MM.1S (cell line): ENCODE measurements at regions not wholly inside any gene's neighbourhood (a gene's known extent, or its start where the extent isn't known, plus 50 kb on each side); places are given as distances from the start of the nearest gene placed in this dataset.

Source experiments
- DNase-seq: peaks from one replicate; pipeline ENCODE4 v3.0.0-alpha.2; 2015
- H2AFZ ChIP-seq: fragments of 300-600 bp; sonication (generic); 2 replicates; pipeline ENCODE4 v1.6.0; 2016; ENCODE audit warnings: antibody characterized with exemption, low read length
- H3F3A ChIP-seq: fragments of 300-600 bp; sonication (generic); 2 replicates; pipeline ENCODE4 v1.6.1; 2016; ENCODE audit warnings: mild to moderate bottlenecking, antibody characterized with exemption, low read length, moderate library complexity, mixed read lengths; ENCODE audit not compliant: insufficient read depth
- H3K27ac ChIP-seq: fragments of 300-600 bp; sonication (generic); 2 replicates; pipeline ENCODE4 v1.5.1; 2016; ENCODE audit warnings: mild to moderate bottlenecking, low read length
- H3K27me3 ChIP-seq: fragments of 300-600 bp; sonication (generic); replicated peaks from 2 replicates; pipeline ENCODE4 v1.6.0; 2016; ENCODE audit warnings: low read length; ENCODE audit not compliant: insufficient read depth
- H3K36me3 ChIP-seq: fragments of 300-600 bp; sonication (generic); replicated peaks from 2 replicates; pipeline ENCODE4 v1.6.1; 2016; ENCODE audit warnings: mild to moderate bottlenecking, low read length, mixed read lengths; ENCODE audit not compliant: insufficient read depth
- H3K4me1 ChIP-seq: fragments of 300-600 bp; sonication (generic); 2 replicates; pipeline ENCODE4 v1.6.1; 2016; ENCODE audit warnings: low read length, mixed read lengths
- H3K4me2 ChIP-seq: fragments of 300-600 bp; sonication (generic); 2 replicates; pipeline ENCODE4 v1.6.0; 2016; ENCODE audit warnings: low read depth, low read length
- H3K4me3 ChIP-seq: fragments of 300-600 bp; sonication (generic); 2 replicates; pipeline ENCODE4 v1.5.1; 2016; ENCODE audit warnings: low read length, mixed read lengths
- H3K79me2 ChIP-seq: fragments of 300-600 bp; sonication (generic); 2 replicates; pipeline ENCODE4 v1.6.1; 2016; ENCODE audit warnings: mixed run types, low read length, mixed read lengths
- H3K9ac ChIP-seq: fragments of 300-600 bp; sonication (generic); 2 replicates; pipeline ENCODE4 v1.6.1; 2016; ENCODE audit warnings: low read length, mixed read lengths
- H3K9me2 ChIP-seq: fragments of 300-600 bp; sonication (generic); replicated peaks from 2 replicates; pipeline ENCODE4 v1.6.1; 2016; ENCODE audit warnings: mild to moderate bottlenecking, low read length, mixed read lengths; ENCODE audit not compliant: insufficient read depth
- H3K9me3 ChIP-seq: fragments of 300-600 bp; sonication (generic); replicated peaks from 2 replicates; pipeline ENCODE4 v1.6.1; 2016; ENCODE audit warnings: mild to moderate bottlenecking, low read length, mixed read lengths; ENCODE audit not compliant: insufficient read depth
- H4K20me1 ChIP-seq: fragments of 300-600 bp; sonication (generic); 2 replicates; pipeline ENCODE4 v1.6.1; 2016; ENCODE audit warnings: mild to moderate bottlenecking, low read length, moderate library complexity, mixed read lengths; ENCODE audit not compliant: insufficient read depth
- CTCF ChIP-seq: fragments of 300-600 bp; sonication (generic); IDR thresholded peaks from 2 replicates; pipeline ENCODE4 v1.5.1; 2016; ENCODE audit warnings: antibody characterized with exemption, low read length, mixed read lengths
- EZH2 ChIP-seq: fragments of 300-600 bp; sonication (generic); optimal IDR thresholded peaks from 2 replicates; pipeline ENCODE3; 2017; ENCODE audit warnings: low read depth, mild to moderate bottlenecking, antibody characterized with exemption, low read length, mixed read lengths
- EZH2phosphoT487 ChIP-seq: fragments of 300-600 bp; sonication (generic); IDR thresholded peaks from 2 replicates; pipeline ENCODE4 v1.6.1; 2018; ENCODE audit warnings: antibody characterized with exemption, low read length

- no peaks in the 10 kb centered on the region for H3K9me3 ChIP-seq
- H3F3A ChIP-seq: no peaks in the 10 kb centered on the region
- H3K4me1 ChIP-seq: no peaks in the 10 kb centered on the region
- H3K4me2 ChIP-seq: no peak overlapping the region
- H4K20me1 ChIP-seq: no peaks in the 10 kb centered on the region
- H2AFZ ChIP-seq: no peak overlapping the region
- H3K4me3 ChIP-seq: no peak overlapping the region
- TF ChIP-seq CTCF (no peak), EZH2 (no peak), EZH2phosphoT487 (no peak)
- no peak overlapping the region for H3K27ac ChIP-seq
- no peaks in the 10 kb centered on the region for H3K9me2 ChIP-seq
- no peaks in the 10 kb centered on the region for H3K36me3 ChIP-seq
- no peak overlapping the region for H3K9ac ChIP-seq
- no peaks in the 10 kb centered on the region for H3K27me3 ChIP-seq
- no peaks in the 10 kb centered on the region for H3K79me2 ChIP-seq
- no peak for DNase-seq
Measured at GRCh38 chr3:145902166-145902565, 258.8 kb downstream of the PLOD2 start.

GRCh38 chr3:145903472-145904013, 257.4 kb downstream of the PLOD2 start:
- Histone ChIP-seq H3K9me3 (no peaks in the 10 kb centered on the region), H2AFZ (no peak overlapping the region), H3K79me2 (no peaks in the 10 kb centered on the region), H4K20me1 (no peaks in the 10 kb centered on the region), H3K27me3 (no peaks in the 10 kb centered on the region), H3K4me1 (no peaks in the 10 kb centered on the region), H3K9ac (no peak overlapping the region), H3K4me3 (no peak overlapping the region), H3K4me2 (no peak overlapping the region), H3F3A (no peaks in the 10 kb centered on the region), H3K36me3 (no peaks in the 10 kb centered on the region), H3K9me2 (no peaks in the 10 kb centered on the region), H3K27ac (no peak overlapping the region)
- TF ChIP-seq EZH2phosphoT487: no peak
- no peak for TF ChIP-seq EZH2
- no peak for DNase-seq

GRCh38 chr3:145904138-145904537, 256.8 kb downstream of the PLOD2 start:
- no peaks in the 10 kb centered on the region for H3K9me2 ChIP-seq
- H3K4me2 ChIP-seq: no peak overlapping the region
- H3K79me2 ChIP-seq: no peaks in the 10 kb centered on the region
- no peaks in the 10 kb centered on the region for H3F3A ChIP-seq
- H3K4me1 ChIP-seq: no peaks in the 10 kb centered on the region
- H3K27ac ChIP-seq: no peak overlapping the region
- H4K20me1 ChIP-seq: no peaks in the 10 kb centered on the region
- no peaks in the 10 kb centered on the region for H3K36me3 ChIP-seq
- no peak for TF ChIP-seq CTCF
- TF ChIP-seq EZH2: no peak
- no peak for TF ChIP-seq EZH2phosphoT487
- H2AFZ ChIP-seq: no peak overlapping the region
- no peak for DNase-seq
- no peak overlapping the region for H3K9ac ChIP-seq
- H3K9me3 ChIP-seq: no peaks in the 10 kb centered on the region
- no peak overlapping the region for H3K4me3 ChIP-seq
- H3K27me3 ChIP-seq: no peaks in the 10 kb centered on the region

- Histone ChIP-seq H3K4me1 (no peaks in the 10 kb centered on the region), H3K4me3 (no peak overlapping the region), H3K36me3 (no peaks in the 10 kb centered on the region), H3K9ac (no peak overlapping the region), H3K9me2 (no peaks in the 10 kb centered on the region), H3F3A (no peaks in the 10 kb centered on the region), H3K27ac (no peak overlapping the region), H4K20me1 (no peaks in the 10 kb centered on the region), H3K27me3 (no peaks in the 10 kb centered on the region), H3K4me2 (no peak overlapping the region), H3K79me2 (no peaks in the 10 kb centered on the region), H3K9me3 (no peaks in the 10 kb centered on the region), H2AFZ (no peak overlapping the region)
- DNase-seq: no peak
- TF ChIP-seq EZH2 (no peak), CTCF (no peak), EZH2phosphoT487 (no peak)
Measured at GRCh38 chr3:145906301-145906700, 254.7 kb downstream of the PLOD2 start.
